ENCODE measurements at regions not wholly inside any gene's neighbourhood (a gene's known extent, or its start where the extent isn't known, plus 50 kb on each side); places are given as distances from the start of the nearest gene placed in this dataset.

- TF ChIP-seq TAF1 (IDR thresholded peaks at IDR 0.05; ENCODE audit: borderline replicate concordance, insufficient read depth, low read length), result no peak
Observed at GRCh38 chr5:94080390-94080789, 339.0 kb upstream of the POU5F2 start.

GRCh38 chr5:94072116-94072515, 330.7 kb upstream of the POU5F2 start:
- no peak for TF ChIP-seq TAF1 (IDR thresholded peaks at IDR 0.05; ENCODE audit: borderline replicate concordance, insufficient read depth, low read length)
- TF ChIP-seq SIN3A (IDR thresholded peaks at IDR 0.05; ENCODE audit: borderline replicate concordance, insufficient read depth, low read length), result no peak
- no peak for TF ChIP-seq FOXP2 (optimal IDR thresholded peaks at IDR 0.05; ENCODE audit: borderline replicate concordance, extremely low read depth, extremely low read length, insufficient read depth)
- TF ChIP-seq POLR2AphosphoS5 (IDR thresholded peaks at IDR 0.05; ENCODE audit: low read depth, low read length), result no peak
- TF ChIP-seq, protein P1, sequence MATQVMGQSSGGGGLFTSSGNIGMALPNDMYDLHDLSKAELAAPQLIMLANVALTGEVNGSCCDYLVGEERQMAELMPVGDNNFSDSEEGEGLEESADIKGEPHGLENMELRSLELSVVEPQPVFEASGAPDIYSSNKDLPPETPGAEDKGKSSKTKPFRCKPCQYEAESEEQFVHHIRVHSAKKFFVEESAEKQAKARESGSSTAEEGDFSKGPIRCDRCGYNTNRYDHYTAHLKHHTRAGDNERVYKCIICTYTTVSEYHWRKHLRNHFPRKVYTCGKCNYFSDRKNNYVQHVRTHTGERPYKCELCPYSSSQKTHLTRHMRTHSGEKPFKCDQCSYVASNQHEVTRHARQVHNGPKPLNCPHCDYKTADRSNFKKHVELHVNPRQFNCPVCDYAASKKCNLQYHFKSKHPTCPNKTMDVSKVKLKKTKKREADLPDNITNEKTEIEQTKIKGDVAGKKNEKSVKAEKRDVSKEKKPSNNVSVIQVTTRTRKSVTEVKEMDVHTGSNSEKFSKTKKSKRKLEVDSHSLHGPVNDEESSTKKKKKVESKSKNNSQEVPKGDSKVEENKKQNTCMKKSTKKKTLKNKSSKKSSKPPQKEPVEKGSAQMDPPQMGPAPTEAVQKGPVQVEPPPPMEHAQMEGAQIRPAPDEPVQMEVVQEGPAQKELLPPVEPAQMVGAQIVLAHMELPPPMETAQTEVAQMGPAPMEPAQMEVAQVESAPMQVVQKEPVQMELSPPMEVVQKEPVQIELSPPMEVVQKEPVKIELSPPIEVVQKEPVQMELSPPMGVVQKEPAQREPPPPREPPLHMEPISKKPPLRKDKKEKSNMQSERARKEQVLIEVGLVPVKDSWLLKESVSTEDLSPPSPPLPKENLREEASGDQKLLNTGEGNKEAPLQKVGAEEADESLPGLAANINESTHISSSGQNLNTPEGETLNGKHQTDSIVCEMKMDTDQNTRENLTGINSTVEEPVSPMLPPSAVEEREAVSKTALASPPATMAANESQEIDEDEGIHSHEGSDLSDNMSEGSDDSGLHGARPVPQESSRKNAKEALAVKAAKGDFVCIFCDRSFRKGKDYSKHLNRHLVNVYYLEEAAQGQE (IDR thresholded peaks at IDR 0.05; ENCODE audit: insufficient read depth in 1 of 2, low read depth in 2 of 2, low read length in 2 of 2), result no peak

GRCh38 chr5:94066437-94067207, 325.2 kb upstream of the POU5F2 start:
- no peak for TF ChIP-seq TAF1 (IDR thresholded peaks at IDR 0.05; ENCODE audit: borderline replicate concordance, insufficient read depth, low read length)
- TF ChIP-seq, protein P1 (IDR thresholded peaks at IDR 0.05; ENCODE audit: insufficient read depth in 1 of 2, low read depth in 2 of 2, low read length in 2 of 2), result no peak
- TF ChIP-seq FOXP2 (optimal IDR thresholded peaks at IDR 0.05; ENCODE audit: borderline replicate concordance, extremely low read depth, extremely low read length, insufficient read depth), result no peak
- no peak for TF ChIP-seq SIN3A (IDR thresholded peaks at IDR 0.05; ENCODE audit: borderline replicate concordance, insufficient read depth, low read length)
- no peak for TF ChIP-seq POLR2AphosphoS5 (IDR thresholded peaks at IDR 0.05; ENCODE audit: low read depth, low read length)

DNA sequence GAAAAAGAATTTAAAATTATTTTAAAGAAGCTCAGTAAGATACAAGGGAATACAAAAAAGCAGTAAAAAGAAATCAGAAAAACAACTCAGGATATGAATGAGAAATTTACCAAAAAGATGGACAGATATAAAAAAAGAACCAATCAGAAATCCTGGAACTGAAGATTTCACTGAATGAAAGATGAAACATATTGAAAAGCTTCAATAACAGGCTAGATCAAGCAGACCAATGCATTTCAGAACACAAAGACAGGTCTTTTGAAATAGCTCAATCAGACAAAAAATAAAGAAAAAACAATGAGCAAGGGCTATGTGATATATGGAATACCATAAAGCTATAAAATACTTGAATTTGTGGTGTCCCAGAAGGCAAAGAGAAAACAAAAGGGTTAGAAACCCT, 322.6 kb upstream of the POU5F2 start:
- TF ChIP-seq FOXP2 (optimal IDR thresholded peaks at IDR 0.05; ENCODE audit: borderline replicate concordance, extremely low read depth, extremely low read length, insufficient read depth) (no peak), SIN3A (IDR thresholded peaks at IDR 0.05; ENCODE audit: borderline replicate concordance, insufficient read depth, low read length) (no peak), POLR2AphosphoS5 (IDR thresholded peaks at IDR 0.05; ENCODE audit: low read depth, low read length) (no peak), TAF1 (IDR thresholded peaks at IDR 0.05; ENCODE audit: borderline replicate concordance, insufficient read depth, low read length) (no peak)
- TF ChIP-seq, protein P1 (IDR thresholded peaks at IDR 0.05; ENCODE audit: insufficient read depth in 1 of 2, low read depth in 2 of 2, low read length in 2 of 2), result no peak

- TF ChIP-seq, protein P1 (IDR thresholded peaks at IDR 0.05; ENCODE audit: insufficient read depth in 1 of 2, low read depth in 2 of 2, low read length in 2 of 2), result no peak
- TF ChIP-seq TAF1 (IDR thresholded peaks at IDR 0.05; ENCODE audit: borderline replicate concordance, insufficient read depth, low read length), result no peak
- TF ChIP-seq SIN3A (IDR thresholded peaks at IDR 0.05; ENCODE audit: borderline replicate concordance, insufficient read depth, low read length), result no peak
- TF ChIP-seq FOXP2 (optimal IDR thresholded peaks at IDR 0.05; ENCODE audit: borderline replicate concordance, extremely low read depth, extremely low read length, insufficient read depth), result no peak
Observed at GRCh38 chr5:94057655-94058054, 316.3 kb upstream of the POU5F2 start.

Data from PFSK-1 (cell line).